IPS-NIHi7 (cell line): ENCODE measurements at regions not wholly inside any gene's neighbourhood (a gene's known extent, or its start where the extent isn't known, plus 50 kb on each side); places are given as distances from the start of the nearest gene placed in this dataset.

Source experiments
- DNase-seq: peaks from one replicate; pipeline ENCODE4 v3.0.0; 2012; ENCODE audit warnings: mixed read lengths; ENCODE audit errors: extremely low spot score

GRCh38 chr22:42180349-42180842 is 49.8 kb upstream of the CYP2D6 start:
- no peak for DNase-seq
